GM19351 (cell line): ENCODE measurements at regions not wholly inside any gene's neighbourhood (a gene's known extent, or its start where the extent isn't known, plus 50 kb on each side); places are given as distances from the start of the nearest gene placed in this dataset.

Experiments used
- ATAC-seq: cut with Tn5 transposase; IDR thresholded peaks from one replicate; pipeline ENCODE4 v1.9.1; 2021; ENCODE audit warnings: mild to moderate bottlenecking, moderate library complexity; ENCODE audit not compliant: unreplicated experiment

GRCh38 chr10:43809211-43809930, 160.7 kb upstream of the ZNF32 start:
- no peak for ATAC-seq

GRCh38 chr10:43808136-43808535, 159.5 kb upstream of the ZNF32 start:
- ATAC-seq = peak; percentile 78

- no peak for ATAC-seq
Measured at GRCh38 chr10:43806831-43807640, 158.4 kb upstream of the ZNF32 start.

GRCh38 chr10:43803791-43804190, 155.1 kb upstream of the ZNF32 start:
- no peak for ATAC-seq

- no peak for ATAC-seq
Measured at GRCh38 chr10:43802988-43803696, 154.5 kb upstream of the ZNF32 start.

- no peak for ATAC-seq
Measured at GRCh38 chr10:43801626-43802025, 152.9 kb upstream of the ZNF32 start.

GRCh38 chr10:43801140-43801539, 152.5 kb upstream of the ZNF32 start:
- no peak for ATAC-seq

- ATAC-seq = no peak
Measured at GRCh38 chr10:43796781-43797180, 148.1 kb upstream of the ZNF32 start.

GRCh38 chr10:43795639-43796038, 147.0 kb upstream of the ZNF32 start:
- no peak for ATAC-seq

GRCh38 chr10:43795093-43795492, 146.4 kb upstream of the ZNF32 start:
- ATAC-seq = no peak

- ATAC-seq = no peak
Measured at GRCh38 chr10:43794181-43794815, 145.6 kb upstream of the ZNF32 start.

GRCh38 chr10:43793704-43794103, 145.0 kb upstream of the ZNF32 start:
- ATAC-seq = no peak

GRCh38 chr10:43790147-43790546, 141.5 kb upstream of the ZNF32 start:
- ATAC-seq = no peak

GRCh38 chr10:43785252-43785651, 136.6 kb upstream of the ZNF32 start:
- no peak for ATAC-seq

GRCh38 chr10:43782814-43783213, 134.1 kb upstream of the ZNF32 start:
- ATAC-seq = no peak

GRCh38 chr10:43781480-43782361, 133.0 kb upstream of the ZNF32 start:
- no peak for ATAC-seq

GRCh38 chr10:43778571-43778970, 129.9 kb upstream of the ZNF32 start:
- no peak for ATAC-seq

- no peak for ATAC-seq
Measured at GRCh38 chr10:43775384-43775783, 126.7 kb upstream of the ZNF32 start.

- ATAC-seq = no peak
Measured at GRCh38 chr10:43774234-43774769, 125.6 kb upstream of the ZNF32 start.

GRCh38 chr10:43773736-43774135, 125.1 kb upstream of the ZNF32 start:
- ATAC-seq = no peak
